ENCODE measurements at regions not wholly inside any gene's neighbourhood (a gene's known extent, or its start where the extent isn't known, plus 50 kb on each side); places are given as distances from the start of the nearest gene placed in this dataset.

- TF ChIP-seq CTCF (IDR thresholded peaks at IDR 0.05) (no peak), POLR2A (IDR thresholded peaks at IDR 0.05) (no peak), POLR2AphosphoS5 (IDR thresholded peaks at IDR 0.05) (no peak)
These were observed 150.0 kb upstream of the IRX2 start for GRCh38 chr5:2901511-2901910.
